ENCODE measurements at regions not wholly inside any gene's neighbourhood (a gene's known extent, or its start where the extent isn't known, plus 50 kb on each side); places are given as distances from the start of the nearest gene placed in this dataset.

DNA sequence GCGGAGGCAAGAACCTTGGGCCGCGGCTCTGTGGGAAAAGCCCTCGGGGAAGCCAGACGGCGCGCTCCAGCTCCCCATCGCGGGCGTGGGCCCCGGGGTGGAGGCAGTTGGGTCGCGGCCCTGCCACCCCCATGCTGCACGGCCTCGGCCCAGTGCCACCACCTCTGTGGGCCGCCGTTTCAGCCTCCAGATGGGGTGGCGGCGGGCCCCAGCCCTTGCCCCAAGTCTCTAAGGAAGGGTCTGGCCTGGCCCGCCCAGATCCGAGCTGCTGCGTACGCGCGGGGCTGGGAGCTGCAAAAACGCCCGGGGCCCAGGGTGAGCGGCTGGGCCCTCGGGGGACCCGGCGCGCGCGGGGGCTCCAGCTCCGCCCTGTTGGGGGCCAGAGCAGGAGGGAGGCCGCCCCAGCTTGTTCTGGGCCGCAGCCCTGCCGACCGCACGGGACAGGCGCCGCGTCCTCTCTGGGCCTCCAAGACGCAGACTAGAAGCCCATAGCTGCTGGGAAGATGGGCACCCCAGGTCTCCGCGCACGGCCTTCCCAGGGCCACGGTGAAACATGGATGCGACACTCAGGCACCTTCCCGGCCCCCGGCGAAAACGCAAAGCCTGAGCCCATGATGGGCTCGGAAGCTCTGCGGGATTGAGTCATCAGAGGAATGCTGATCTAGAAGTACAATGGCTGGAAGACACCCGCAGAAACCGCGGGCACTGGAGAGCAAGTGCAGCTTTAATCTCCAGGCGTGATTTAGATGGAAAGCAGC is 110.1 kb downstream of the KCTD15 start:
- TF ChIP-seq, protein P1, sequence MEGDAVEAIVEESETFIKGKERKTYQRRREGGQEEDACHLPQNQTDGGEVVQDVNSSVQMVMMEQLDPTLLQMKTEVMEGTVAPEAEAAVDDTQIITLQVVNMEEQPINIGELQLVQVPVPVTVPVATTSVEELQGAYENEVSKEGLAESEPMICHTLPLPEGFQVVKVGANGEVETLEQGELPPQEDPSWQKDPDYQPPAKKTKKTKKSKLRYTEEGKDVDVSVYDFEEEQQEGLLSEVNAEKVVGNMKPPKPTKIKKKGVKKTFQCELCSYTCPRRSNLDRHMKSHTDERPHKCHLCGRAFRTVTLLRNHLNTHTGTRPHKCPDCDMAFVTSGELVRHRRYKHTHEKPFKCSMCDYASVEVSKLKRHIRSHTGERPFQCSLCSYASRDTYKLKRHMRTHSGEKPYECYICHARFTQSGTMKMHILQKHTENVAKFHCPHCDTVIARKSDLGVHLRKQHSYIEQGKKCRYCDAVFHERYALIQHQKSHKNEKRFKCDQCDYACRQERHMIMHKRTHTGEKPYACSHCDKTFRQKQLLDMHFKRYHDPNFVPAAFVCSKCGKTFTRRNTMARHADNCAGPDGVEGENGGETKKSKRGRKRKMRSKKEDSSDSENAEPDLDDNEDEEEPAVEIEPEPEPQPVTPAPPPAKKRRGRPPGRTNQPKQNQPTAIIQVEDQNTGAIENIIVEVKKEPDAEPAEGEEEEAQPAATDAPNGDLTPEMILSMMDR (IDR thresholded peaks at IDR 0.05; ENCODE audit: borderline replicate concordance, extremely low read depth, low read length, poor library complexity, severe bottlenecking): no peak
- no peak for TF ChIP-seq EZH2 (IDR thresholded peaks at IDR 0.05; ENCODE audit: borderline replicate concordance, low read depth, low read length, severe bottlenecking)
